HCEC 1CT (cell line): ENCODE measurements at regions not wholly inside any gene's neighbourhood (a gene's known extent, or its start where the extent isn't known, plus 50 kb on each side); places are given as distances from the start of the nearest gene placed in this dataset.

Experiments
- DNase-seq: peaks from one replicate; pipeline ENCODE4 v3.0.0-alpha.2; 2017

- no peak for DNase-seq
Observed at GRCh38 chr15:62877276-62877857, 165.2 kb upstream of the TPM1 start.

GRCh38 chr15:62878070-62878469 lies 164.5 kb upstream of the TPM1 start:
- DNase-seq = no peak

DNA sequence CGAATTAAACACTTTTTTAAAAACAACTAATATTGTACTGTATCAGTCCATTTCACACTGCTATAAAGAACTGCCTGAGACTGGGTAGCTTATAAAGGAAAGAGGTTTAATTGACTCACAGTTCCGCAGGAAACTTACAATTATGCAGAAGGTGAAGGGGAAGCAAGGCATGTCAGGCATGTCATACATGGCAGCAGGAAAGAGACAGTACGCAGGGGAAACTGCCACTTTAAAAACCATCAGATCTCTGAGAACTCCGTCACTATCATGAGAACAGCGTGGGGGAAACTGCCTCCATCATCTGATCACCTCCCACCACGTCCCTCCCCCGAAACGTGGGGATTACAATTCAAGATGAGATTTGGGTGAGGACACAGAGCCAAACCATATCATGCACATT lies 162.8 kb upstream of the TPM1 start:
- DNase-seq = no peak

GRCh38 chr15:62880278-62880677 lies 162.3 kb upstream of the TPM1 start:
- DNase-seq = no peak

- DNase-seq = no peak
Observed at GRCh38 chr15:62881056-62881455, 161.5 kb upstream of the TPM1 start.

DNA sequence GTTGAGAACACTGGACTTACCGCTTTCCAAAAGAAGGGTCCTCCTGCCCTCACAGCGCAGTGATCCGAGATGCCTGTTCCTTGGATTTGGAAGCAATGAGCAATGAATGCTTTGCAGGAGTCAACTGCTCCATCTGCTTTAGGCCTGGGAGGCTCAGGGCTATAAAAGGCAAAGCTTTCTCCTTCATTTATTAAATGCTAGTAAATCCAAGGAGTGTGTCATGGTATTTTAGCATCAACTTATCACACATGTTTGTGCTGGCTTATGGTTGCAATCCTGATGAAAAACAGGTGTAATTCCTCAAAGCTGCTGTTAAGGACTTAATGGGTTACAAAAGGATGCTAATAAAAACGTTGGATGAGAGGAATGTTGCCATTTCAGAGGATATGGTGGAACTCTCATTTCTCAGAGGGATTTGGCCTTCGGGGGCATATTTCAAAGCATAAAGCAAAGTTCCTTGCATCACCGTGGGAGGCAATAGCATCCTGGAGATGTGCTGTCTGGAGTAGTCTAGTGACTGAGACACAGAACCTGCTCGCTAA lies 158.5 kb upstream of the TPM1 start:
- no peak for DNase-seq

- DNase-seq = no peak
Observed at GRCh38 chr15:62886431-62887071, 156.0 kb upstream of the TPM1 start.

DNA sequence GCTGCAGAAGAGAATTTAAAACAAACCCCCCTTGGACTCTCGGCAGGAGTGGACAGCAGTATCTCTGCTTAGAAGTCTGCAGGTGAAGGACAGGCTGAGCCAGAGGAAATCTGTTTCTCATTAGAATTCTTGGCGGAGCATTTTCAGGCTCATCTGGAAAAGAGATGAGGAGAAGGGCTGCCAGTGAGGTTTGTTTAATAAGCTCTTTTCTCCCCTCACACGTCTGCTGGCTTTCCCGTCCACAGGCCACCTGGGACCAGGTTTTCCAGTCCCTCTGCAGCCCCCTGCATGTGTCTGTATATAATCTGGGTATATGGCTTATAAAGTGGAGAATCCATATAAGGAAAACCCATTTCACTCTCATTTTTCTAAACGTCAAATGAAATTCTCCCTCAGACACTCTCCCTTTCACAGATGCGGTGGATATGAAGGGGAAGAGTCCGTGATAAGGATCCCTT lies 155.4 kb upstream of the TPM1 start:
- no peak for DNase-seq

DNA sequence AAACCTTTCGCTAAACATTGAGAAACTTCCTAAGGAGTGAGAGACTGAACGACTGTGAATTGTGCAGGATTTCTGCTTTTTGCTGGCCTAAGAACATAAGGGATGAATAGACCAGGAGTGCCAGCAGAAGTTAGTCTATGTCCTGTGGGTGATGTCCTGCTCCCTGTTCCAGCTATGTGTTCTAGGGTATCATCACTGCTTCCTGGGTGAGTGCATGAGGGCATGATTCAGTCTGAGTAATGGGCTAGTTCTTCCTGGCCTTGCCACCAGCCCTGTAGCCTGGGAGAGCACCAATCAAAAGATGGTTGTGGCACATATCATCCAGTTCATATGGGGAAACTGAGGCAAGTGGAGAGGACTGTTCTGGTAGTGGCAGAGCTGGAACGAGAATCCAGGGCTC lies 153.9 kb upstream of the TPM1 start:
- DNase-seq = peak; percentile 50

GRCh38 chr15:62889141-62889661 lies 153.3 kb upstream of the TPM1 start:
- DNase-seq = no peak

DNA sequence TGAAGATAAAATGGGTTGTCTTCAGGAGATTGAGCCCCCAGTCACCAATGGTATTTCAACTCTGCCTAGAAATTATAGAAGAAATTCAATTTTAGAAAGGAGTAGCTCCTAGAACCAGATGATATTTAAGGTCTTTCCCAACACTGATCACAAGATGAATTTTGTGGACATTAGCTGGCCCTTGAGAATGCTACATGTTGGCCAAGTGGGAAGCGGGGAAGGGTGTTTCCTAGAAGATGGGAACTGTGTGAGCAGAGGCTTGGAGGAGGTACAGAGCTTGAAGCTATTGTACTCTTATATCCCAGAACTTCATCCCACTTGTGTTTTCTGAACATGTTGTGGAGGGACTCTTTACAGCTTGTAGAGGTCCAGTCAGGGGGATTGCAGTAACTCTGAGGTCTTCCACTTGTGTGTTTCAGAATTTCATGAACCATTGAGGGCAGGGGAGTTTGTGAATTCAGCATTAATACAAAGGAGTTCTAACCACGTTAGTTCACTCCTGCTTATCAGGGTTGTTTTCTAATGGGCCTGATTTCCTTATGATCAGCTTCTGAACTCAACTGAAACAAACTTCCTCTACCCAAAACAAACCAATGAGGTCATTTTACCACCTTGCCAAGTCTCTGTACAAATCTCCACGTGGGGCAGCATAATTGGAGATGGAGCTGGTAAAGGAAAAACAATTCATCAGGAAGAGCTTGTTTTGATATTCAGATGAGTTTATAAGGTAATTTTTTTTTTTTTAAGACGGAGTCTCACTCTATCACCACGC lies 152.6 kb upstream of the TPM1 start:
- peak; percentile 45 for DNase-seq

- peak; percentile 32 for DNase-seq
Observed at GRCh38 chr15:62894322-62895085, 148.0 kb upstream of the TPM1 start.

DNA sequence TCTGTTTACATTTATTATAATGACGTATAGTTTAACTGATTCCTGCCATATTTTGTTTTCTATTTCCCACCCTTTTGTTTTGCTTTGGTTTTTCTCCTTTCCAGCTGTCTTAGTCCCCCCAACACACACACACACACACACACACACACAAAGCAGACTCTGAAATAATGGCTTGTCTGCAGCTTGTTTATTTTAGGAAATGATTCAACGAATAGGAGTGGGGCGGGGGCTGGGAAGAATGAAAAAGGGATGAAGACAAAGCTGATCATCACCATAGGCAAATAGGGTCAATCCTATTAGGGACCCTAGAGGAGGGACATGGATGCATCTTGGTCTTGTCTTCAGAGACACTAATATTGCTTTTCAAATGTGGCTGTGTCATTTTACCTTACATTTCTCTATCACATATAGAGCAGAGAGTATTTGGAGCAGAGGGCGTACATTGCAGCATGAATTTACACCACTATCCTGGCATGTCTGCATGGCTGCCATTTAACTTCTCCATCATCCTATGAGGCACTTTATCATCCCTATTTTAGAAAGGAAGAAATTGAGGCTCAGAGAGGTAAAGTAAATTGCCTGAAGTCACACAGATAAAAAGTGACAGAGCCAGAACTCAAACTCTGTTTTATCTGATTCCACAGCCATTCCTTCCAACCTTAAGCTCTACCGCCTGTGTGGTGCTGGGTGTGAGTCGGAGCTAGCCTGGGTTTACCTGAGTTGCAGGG lies 147.2 kb upstream of the TPM1 start:
- peak; percentile 79 for DNase-seq

- DNase-seq = peak; percentile 87
Observed at GRCh38 chr15:62895905-62896316, 146.6 kb upstream of the TPM1 start.

DNA sequence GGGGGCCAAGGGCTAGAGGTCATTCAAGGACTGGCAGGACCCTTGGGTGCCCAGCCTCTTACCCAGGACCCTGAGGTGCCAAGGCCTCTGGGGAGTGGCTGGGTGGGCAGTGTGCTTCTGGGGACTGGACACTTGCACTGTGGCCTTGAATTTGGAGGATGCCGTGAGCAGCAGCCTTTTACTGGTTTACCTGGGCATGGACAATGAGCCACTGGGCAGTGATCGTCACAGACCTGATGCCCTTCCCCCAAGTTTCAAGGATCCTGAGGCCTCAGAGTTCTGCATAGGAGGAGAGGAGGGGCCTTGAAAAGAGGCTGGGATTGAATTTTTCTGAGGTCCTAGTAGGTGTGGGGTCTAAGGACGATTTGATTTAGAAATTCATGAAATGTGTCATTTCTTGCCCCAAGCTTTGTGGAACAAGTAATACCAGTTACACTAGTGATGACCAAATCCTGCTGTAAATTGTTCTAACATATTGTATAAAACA lies 146.1 kb upstream of the TPM1 start:
- no peak for DNase-seq

GRCh38 chr15:62896969-62897486 lies 145.5 kb upstream of the TPM1 start:
- peak; percentile 98 for DNase-seq

GRCh38 chr15:62897634-62898033 lies 144.9 kb upstream of the TPM1 start:
- no peak for DNase-seq

GRCh38 chr15:62899090-62899493 lies 143.5 kb upstream of the TPM1 start:
- no peak for DNase-seq

DNA sequence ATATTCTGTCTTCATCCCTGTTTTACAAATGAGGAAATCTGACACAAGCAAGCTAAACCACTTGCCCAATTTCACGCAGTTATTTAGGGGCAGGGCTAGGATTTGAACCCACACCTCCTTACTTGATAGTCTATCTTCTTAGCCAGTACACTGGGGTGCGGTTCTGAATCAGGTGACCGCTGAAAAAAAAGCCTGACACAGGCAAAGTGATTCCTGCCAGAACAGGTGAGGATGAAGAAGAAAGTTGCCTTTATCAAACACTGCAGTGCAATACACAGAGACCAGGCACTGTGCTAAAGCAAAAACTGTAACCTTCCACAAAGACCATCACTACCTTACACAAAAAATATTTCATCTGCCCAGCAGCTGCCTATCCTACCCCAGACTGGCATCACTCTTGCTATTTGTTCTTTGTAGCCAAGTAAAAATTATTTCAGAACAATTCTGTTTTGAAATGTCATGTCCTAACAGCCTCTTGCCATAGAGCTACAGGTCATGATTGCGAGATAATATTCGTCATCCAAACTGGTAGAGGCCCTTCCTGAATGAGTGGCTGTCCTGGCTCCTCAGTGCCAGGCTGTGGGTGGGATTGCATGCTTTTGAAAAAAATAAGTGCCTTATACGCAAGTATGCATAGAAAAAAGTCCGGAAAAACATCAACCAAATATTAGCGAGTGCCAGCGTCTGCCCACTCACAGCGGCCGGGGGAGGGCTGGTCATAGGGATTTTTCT lies 142.3 kb upstream of the TPM1 start:
- DNase-seq = peak; percentile 30

GRCh38 chr15:62901087-62901486 lies 141.5 kb upstream of the TPM1 start:
- no peak for DNase-seq
